Panc1 (cell line): ENCODE measurements at regions not wholly inside any gene's neighbourhood (a gene's known extent, or its start where the extent isn't known, plus 50 kb on each side); places are given as distances from the start of the nearest gene placed in this dataset.

Experiments
- ATAC-seq: fragments of 200-7000 bp; cut with Tn5 transposase; 2 replicates; pipeline ENCODE4 v1.9.1; 2020; ENCODE audit warnings: mild to moderate bottlenecking, moderate library complexity
- BruUV-seq: library from RNA; stranded (reverse); fragments of 400-500 nt; replicated peaks from 2 replicates; lab custom pipeline; 2021; lab: Mats Ljungman, UMichigan
- CTCF ChIA-PET: fragments of 300-600 bp; sonication (Branson Sonifier 250); formaldehyde crosslinking; loops from one replicate; lab custom pipeline; 2022; ENCODE audit warnings: antibody characterized with exemption; lab: Charles Lee
- POLR2A ChIA-PET: fragments of 300-600 bp; sonication (Branson Sonifier 250); formaldehyde crosslinking; loops from one replicate; lab custom pipeline; 2022; ENCODE audit warnings: antibody characterized with exemption; lab: Charles Lee
- DNase-seq: peaks from one replicate; pipeline ENCODE4 v3.0.0-alpha.2; 2010; ENCODE audit warnings: low read depth, low spot score
- H3K27ac ChIP-seq: 2 replicates; pipeline ENCODE4 v1.5.1; 2011; ENCODE audit warnings: mild to moderate bottlenecking, low read length, inconsistent platforms
- H3K27me3 ChIP-seq: fragments of 200-500 bp; sonication (Bioruptor generic); 2 replicates; pipeline ENCODE4 v1.6.0; 2014; ENCODE audit warnings: low read length, inconsistent platforms; ENCODE audit not compliant: control insufficient read depth, insufficient read depth
- H3K36me3 ChIP-seq: fragments of 200-500 bp; sonication (Bioruptor generic); 2 replicates; pipeline ENCODE4 v1.5.1; 2014; ENCODE audit warnings: inconsistent platforms, mild to moderate bottlenecking, low read length, moderate library complexity; ENCODE audit not compliant: control insufficient read depth, insufficient read depth
- H3K4me1 ChIP-seq: 2 replicates; pipeline ENCODE4 v1.5.1; 2011; ENCODE audit warnings: inconsistent platforms, mild to moderate bottlenecking, low read length, moderate library complexity; ENCODE audit not compliant: control insufficient read depth, insufficient read depth
- H3K4me3 ChIP-seq, 2 experiments: 2 replicates each; pipeline ENCODE4 v1.5.1; 2011 to 2012; ENCODE audit warnings: low read depth in 2 of 2, low read length in 2 of 2, mild to moderate bottlenecking in 2 of 2, inconsistent platforms in 1 of 2, moderate library complexity in 1 of 2
- H3K9me3 ChIP-seq: fragments of 200-500 bp; sonication (Bioruptor generic); 2 replicates; pipeline ENCODE4 v1.5.1; 2014; ENCODE audit warnings: low read depth, mild to moderate bottlenecking, inconsistent platforms, low read length, moderate library complexity; ENCODE audit not compliant: control insufficient read depth, insufficient read depth
- POLR2AphosphoS5 ChIP-seq: IDR thresholded peaks from 2 replicates; pipeline ENCODE4 v1.6.1; 2012; ENCODE audit warnings: mild to moderate bottlenecking, low read depth, low read length, moderate library complexity
- SIN3A ChIP-seq: IDR thresholded peaks from 2 replicates; pipeline ENCODE4 v1.6.1; 2012; ENCODE audit warnings: low read depth, mild to moderate bottlenecking, low read length, moderate library complexity, borderline replicate concordance; ENCODE audit not compliant: insufficient read depth
- TCF7L2 ChIP-seq: IDR thresholded peaks from 2 replicates; pipeline ENCODE4 v1.6.1; 2011; ENCODE audit warnings: mild to moderate bottlenecking, low read depth, low read length, inconsistent platforms
- in situ Hi-C: cut with HindIII; loops from 2 replicates; pipeline ENCODE4 v1.10.0; 2016; ENCODE audit warnings: low sequenced_read_pairs, low pct_unique_long_range_greater_than_20kb
- intact Hi-C: fragments of 100-400 bp; cut with micrococcal nuclease; formaldehyde crosslinking; loops from one replicate; pipeline ENCODE4 v1.10.0; 2022; ENCODE audit not compliant: unreplicated experiment
- TF ChIP-seq, protein P1 (sequence below): fragments of 450-650 bp; IDR thresholded peaks from 2 replicates; pipeline ENCODE4 v1.5.1; 2017; ENCODE audit warnings: mild to moderate bottlenecking
- TF ChIP-seq, protein P2 (sequence below), 2 experiments: IDR thresholded peaks; 2 replicates each; pipeline ENCODE4 v1.6.1; 2011 to 2012; ENCODE audit warnings: low read depth in 2 of 2, control low read depth in 1 of 2, low read length in 1 of 2, mild to moderate bottlenecking in 1 of 2, moderate library complexity in 1 of 2; ENCODE audit not compliant: insufficient read depth in 1 of 2

DNA sequence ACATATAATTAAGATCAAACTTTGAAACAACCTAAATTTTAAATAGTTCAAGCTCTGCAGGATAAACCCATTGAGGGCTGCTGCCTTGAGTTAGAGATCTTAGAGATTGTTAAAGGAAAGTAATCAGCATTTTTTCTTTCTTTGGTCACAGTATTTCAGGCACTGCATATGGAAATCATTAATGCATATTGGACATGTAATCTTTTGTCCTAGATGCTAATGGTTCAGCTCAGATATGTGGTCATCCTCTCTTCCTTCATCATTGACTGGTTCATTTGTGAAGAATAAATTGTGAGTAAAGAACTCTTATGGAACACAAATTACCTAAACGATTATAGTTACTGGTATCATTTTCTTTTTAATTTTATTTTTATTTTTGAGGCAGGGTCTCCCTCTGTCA lies 82.0 kb upstream of the PRLR start:
- no peak overlapping the region for H3K27ac ChIP-seq
- H3K36me3 ChIP-seq = no peaks in the 10 kb centered on the region
- H3K4me3 ChIP-seq = no peak overlapping the region
- H3K27me3 ChIP-seq = no peaks in the 10 kb centered on the region
- TF ChIP-seq TCF7L2 = no peak
- no peak for TF ChIP-seq SIN3A
- TF ChIP-seq, protein P1, sequence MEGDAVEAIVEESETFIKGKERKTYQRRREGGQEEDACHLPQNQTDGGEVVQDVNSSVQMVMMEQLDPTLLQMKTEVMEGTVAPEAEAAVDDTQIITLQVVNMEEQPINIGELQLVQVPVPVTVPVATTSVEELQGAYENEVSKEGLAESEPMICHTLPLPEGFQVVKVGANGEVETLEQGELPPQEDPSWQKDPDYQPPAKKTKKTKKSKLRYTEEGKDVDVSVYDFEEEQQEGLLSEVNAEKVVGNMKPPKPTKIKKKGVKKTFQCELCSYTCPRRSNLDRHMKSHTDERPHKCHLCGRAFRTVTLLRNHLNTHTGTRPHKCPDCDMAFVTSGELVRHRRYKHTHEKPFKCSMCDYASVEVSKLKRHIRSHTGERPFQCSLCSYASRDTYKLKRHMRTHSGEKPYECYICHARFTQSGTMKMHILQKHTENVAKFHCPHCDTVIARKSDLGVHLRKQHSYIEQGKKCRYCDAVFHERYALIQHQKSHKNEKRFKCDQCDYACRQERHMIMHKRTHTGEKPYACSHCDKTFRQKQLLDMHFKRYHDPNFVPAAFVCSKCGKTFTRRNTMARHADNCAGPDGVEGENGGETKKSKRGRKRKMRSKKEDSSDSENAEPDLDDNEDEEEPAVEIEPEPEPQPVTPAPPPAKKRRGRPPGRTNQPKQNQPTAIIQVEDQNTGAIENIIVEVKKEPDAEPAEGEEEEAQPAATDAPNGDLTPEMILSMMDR = no peak
- no peak for TF ChIP-seq POLR2AphosphoS5
- TF ChIP-seq, protein P2, sequence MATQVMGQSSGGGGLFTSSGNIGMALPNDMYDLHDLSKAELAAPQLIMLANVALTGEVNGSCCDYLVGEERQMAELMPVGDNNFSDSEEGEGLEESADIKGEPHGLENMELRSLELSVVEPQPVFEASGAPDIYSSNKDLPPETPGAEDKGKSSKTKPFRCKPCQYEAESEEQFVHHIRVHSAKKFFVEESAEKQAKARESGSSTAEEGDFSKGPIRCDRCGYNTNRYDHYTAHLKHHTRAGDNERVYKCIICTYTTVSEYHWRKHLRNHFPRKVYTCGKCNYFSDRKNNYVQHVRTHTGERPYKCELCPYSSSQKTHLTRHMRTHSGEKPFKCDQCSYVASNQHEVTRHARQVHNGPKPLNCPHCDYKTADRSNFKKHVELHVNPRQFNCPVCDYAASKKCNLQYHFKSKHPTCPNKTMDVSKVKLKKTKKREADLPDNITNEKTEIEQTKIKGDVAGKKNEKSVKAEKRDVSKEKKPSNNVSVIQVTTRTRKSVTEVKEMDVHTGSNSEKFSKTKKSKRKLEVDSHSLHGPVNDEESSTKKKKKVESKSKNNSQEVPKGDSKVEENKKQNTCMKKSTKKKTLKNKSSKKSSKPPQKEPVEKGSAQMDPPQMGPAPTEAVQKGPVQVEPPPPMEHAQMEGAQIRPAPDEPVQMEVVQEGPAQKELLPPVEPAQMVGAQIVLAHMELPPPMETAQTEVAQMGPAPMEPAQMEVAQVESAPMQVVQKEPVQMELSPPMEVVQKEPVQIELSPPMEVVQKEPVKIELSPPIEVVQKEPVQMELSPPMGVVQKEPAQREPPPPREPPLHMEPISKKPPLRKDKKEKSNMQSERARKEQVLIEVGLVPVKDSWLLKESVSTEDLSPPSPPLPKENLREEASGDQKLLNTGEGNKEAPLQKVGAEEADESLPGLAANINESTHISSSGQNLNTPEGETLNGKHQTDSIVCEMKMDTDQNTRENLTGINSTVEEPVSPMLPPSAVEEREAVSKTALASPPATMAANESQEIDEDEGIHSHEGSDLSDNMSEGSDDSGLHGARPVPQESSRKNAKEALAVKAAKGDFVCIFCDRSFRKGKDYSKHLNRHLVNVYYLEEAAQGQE (IDR thresholded peaks at IDR 0.05; ENCODE audit: insufficient read depth in 1 of 2, low read depth in 2 of 2, low read length in 1 of 2) = no peak
- no peaks in the 10 kb centered on the region for H3K9me3 ChIP-seq
- intact Hi-C loops = no loop called here
- ChIA-PET CTCF (no interaction called here), POLR2A (no interaction called here)
- in situ Hi-C loops = no loop called here
- ATAC-seq = no peak
- no peaks in the 10 kb centered on the region for H3K4me1 ChIP-seq
- no TSS peak for BruUV-seq
- no peak for DNase-seq

GRCh38 chr5:35309365-35310130 lies 79.3 kb upstream of the PRLR start:
- ATAC-seq (no peak), DNase-seq (no peak)
- H3K4me3 ChIP-seq = no peak overlapping the region
- POLR2A ChIA-PET = no interaction called here
- no peaks in the 10 kb centered on the region for H3K9me3 ChIP-seq
- H3K27me3 ChIP-seq = no peaks in the 10 kb centered on the region
- in situ Hi-C loops (no loop called here), intact Hi-C loops (no loop called here)
- no peaks in the 10 kb centered on the region for H3K36me3 ChIP-seq
- TF ChIP-seq, protein P1 = no peak
- TF ChIP-seq TCF7L2 (no peak), SIN3A (no peak), POLR2AphosphoS5 (no peak)
- TF ChIP-seq, protein P2 (IDR thresholded peaks at IDR 0.05; ENCODE audit: insufficient read depth in 1 of 2, low read depth in 2 of 2, low read length in 1 of 2) = no peak
- H3K27ac ChIP-seq = no peak overlapping the region
- H3K4me1 ChIP-seq = no peaks in the 10 kb centered on the region
- CTCF ChIA-PET = no interaction called here
- no TSS peak for BruUV-seq
